GM12874 (cell line): ENCODE measurements at regions not wholly inside any gene's neighbourhood (a gene's known extent, or its start where the extent isn't known, plus 50 kb on each side); places are given as distances from the start of the nearest gene placed in this dataset.

Source experiments
- CTCF ChIP-seq: IDR thresholded peaks from 2 replicates; pipeline ENCODE4 v1.5.1; 2011; ENCODE audit warnings: low read depth, mild to moderate bottlenecking, control low read depth, low read length, moderate library complexity; ENCODE audit not compliant: insufficient read depth

- TF ChIP-seq CTCF, result no peak
Observed at GRCh38 chr22:25509374-25509791, 55.1 kb upstream of the GRK3 start.

GRCh38 chr22:25510876-25511275 lies 53.6 kb upstream of the GRK3 start:
- TF ChIP-seq CTCF, result no peak

GRCh38 chr22:25511725-25512124 lies 52.8 kb upstream of the GRK3 start:
- no peak for TF ChIP-seq CTCF

- TF ChIP-seq CTCF, result no peak
Observed at GRCh38 chr22:25514436-25515180, 49.9 kb upstream of the GRK3 start.
